SK-N-SH (cell line): ENCODE measurements at regions not wholly inside any gene's neighbourhood (a gene's known extent, or its start where the extent isn't known, plus 50 kb on each side); places are given as distances from the start of the nearest gene placed in this dataset.

Experiments
- CTCF ChIA-PET: fragments of 300-600, 350-600 bp; formaldehyde crosslinking; extraction: SDS; loops from one replicate; lab custom pipeline; 2021; lab: Yijun Ruan, JAX
- POLR2A ChIA-PET: fragments of 350-600 bp; sonication (Branson Sonifier 250); formaldehyde crosslinking; extraction: SDS; loops from one replicate; lab custom pipeline; 2020; ENCODE audit warnings: antibody characterized with exemption, inconsistent platforms; lab: Yijun Ruan, JAX
- DNase-seq: peaks from one replicate; pipeline ENCODE4 v3.0.0; 2012
- H2AFZ ChIP-seq: fragments of 200-600 bp; sonication (generic); 2 replicates; pipeline ENCODE4 v1.8.1; 2016; ENCODE audit warnings: antibody characterized with exemption, mild to moderate bottlenecking, low read depth
- H3F3A ChIP-seq: fragments of 200-600 bp; sonication (generic); replicated peaks from 2 replicates; pipeline ENCODE3; 2016; ENCODE audit warnings: antibody characterized with exemption, mild to moderate bottlenecking; ENCODE audit not compliant: insufficient read depth
- H3K27ac ChIP-seq, 2 experiments: fragments of 200-500 bp in 1 of 2; fragments of 200-600 bp in 1 of 2; sonication (Bioruptor generic) in 1 of 2; sonication (generic), shearing (Covaris generic) in 1 of 2; 2 replicates each; pipeline versions ENCODE4 v1.5.1 to v1.6.1; 2014 to 2016; ENCODE audit warnings: low read depth in 2 of 2, inconsistent platforms in 1 of 2, low read length in 1 of 2, mild to moderate bottlenecking in 1 of 2, mixed read lengths in 1 of 2
- H3K27me3 ChIP-seq: fragments of 200-600 bp; sonication (generic), shearing (Covaris generic); 2 replicates; pipeline ENCODE4 v1.6.1; 2016; ENCODE audit warnings: mixed run types; ENCODE audit not compliant: insufficient read depth
- H3K36me3 ChIP-seq, 2 experiments: fragments of 200-500 bp in 1 of 2; fragments of 200-600 bp in 1 of 2; sonication (Bioruptor generic) in 1 of 2; sonication (generic) in 1 of 2; replicated peaks in 1 of 2; 2 replicates each; pipeline versions ENCODE3 to v1.5.1; 2014 to 2016; ENCODE audit warnings: low read length in 1 of 2, mild to moderate bottlenecking in 1 of 2; ENCODE audit not compliant: insufficient read depth in 2 of 2, control insufficient read depth in 1 of 2
- H3K4me1 ChIP-seq, 2 experiments: fragments of 200-500 bp in 1 of 2; fragments of 200-600 bp in 1 of 2; sonication (Bioruptor generic) in 1 of 2; sonication (generic), shearing (Covaris generic) in 1 of 2; 2 replicates each; pipeline versions ENCODE4 v1.5.1 to v1.6.1; 2014 to 2016; ENCODE audit warnings: low read depth in 1 of 2, low read length in 1 of 2, mixed run types in 1 of 2; ENCODE audit not compliant: insufficient read depth in 2 of 2, control insufficient read depth in 1 of 2
- H3K4me2 ChIP-seq: fragments of 200-600 bp; sonication (generic), shearing (Covaris generic); 2 replicates; pipeline ENCODE4 v1.6.1; 2017; ENCODE audit warnings: mixed run types
- H3K4me3 ChIP-seq, 2 experiments: fragments of 200-500 bp in 1 of 2; fragments of 200-600 bp in 1 of 2; sonication (Bioruptor generic) in 1 of 2; sonication (generic), shearing (Covaris generic) in 1 of 2; 2 replicates each; pipeline versions ENCODE4 v1.5.1 to v1.8.1; 2014 to 2016; ENCODE audit warnings: low read depth in 2 of 2, inconsistent platforms in 1 of 2, low read length in 1 of 2, mild to moderate bottlenecking in 1 of 2, mixed read lengths in 1 of 2, moderate library complexity in 1 of 2
- H3K79me2 ChIP-seq: fragments of 200-600 bp; sonication (generic); 2 replicates; pipeline ENCODE4 v1.8.1; 2017; ENCODE audit warnings: mild to moderate bottlenecking; ENCODE audit not compliant: insufficient read depth
- H3K9ac ChIP-seq: fragments of 200-600 bp; sonication (generic); 2 replicates; pipeline ENCODE4 v1.6.1; 2017; ENCODE audit warnings: mixed run types
- H3K9me2 ChIP-seq: fragments of 200-600 bp; sonication (generic); 2 replicates; pipeline ENCODE4 v1.6.1; 2017; ENCODE audit warnings: mixed run types
- H3K9me3 ChIP-seq: fragments of 200-600 bp; sonication (generic); 2 replicates; pipeline ENCODE4 v1.6.1; 2017; ENCODE audit warnings: mixed run types, mild to moderate bottlenecking, moderate library complexity
- H4K20me1 ChIP-seq: fragments of 200-600 bp; sonication (generic); 2 replicates; pipeline ENCODE4 v1.6.1; 2017; ENCODE audit warnings: mild to moderate bottlenecking, mixed run types; ENCODE audit not compliant: insufficient read depth
- CHD2 ChIP-seq: fragments of 150-350 bp; IDR thresholded peaks from 2 replicates; pipeline ENCODE4 v1.6.1; 2018; ENCODE audit warnings: low read length; ENCODE audit not compliant: partially characterized antibody
- ELF1 ChIP-seq: IDR thresholded peaks from 2 replicates; pipeline ENCODE4 v1.4.0; 2012
- FOXJ3 ChIP-seq: sonication (generic); formaldehyde crosslinking; IDR thresholded peaks from 2 replicates; pipeline ENCODE4 v1.5.1; 2020; ENCODE audit warnings: mild to moderate bottlenecking, missing genetic modification reagents
- GABPA ChIP-seq: IDR thresholded peaks from 2 replicates; pipeline ENCODE4 v1.4.0; 2012; ENCODE audit warnings: low read depth, mild to moderate bottlenecking
- GATA2 ChIP-seq: sonication (generic); formaldehyde crosslinking; IDR thresholded peaks from 2 replicates; pipeline ENCODE4 v1.5.0; 2020; ENCODE audit warnings: mild to moderate bottlenecking, missing genetic modification reagents
- JUND ChIP-seq: IDR thresholded peaks from 2 replicates; pipeline ENCODE4 v1.4.0; 2012
- MXI1 ChIP-seq: IDR thresholded peaks from 2 replicates; pipeline ENCODE4 v1.6.1; 2012; ENCODE audit warnings: mild to moderate bottlenecking, low read depth, low read length, improper control_type of control experiment
- NRF1 ChIP-seq: IDR thresholded peaks from 2 replicates; pipeline ENCODE4 v1.6.1; 2012; ENCODE audit warnings: low read depth, mild to moderate bottlenecking, low read length
- POLR2AphosphoS5 ChIP-seq: IDR thresholded peaks from 2 replicates; pipeline ENCODE4 v1.6.1; 2012; ENCODE audit warnings: low read depth, low read length
- RAD21 ChIP-seq: IDR thresholded peaks from 2 replicates; pipeline ENCODE4 v1.6.1; 2012; ENCODE audit warnings: mild to moderate bottlenecking, low read length
- RFX5 ChIP-seq: IDR thresholded peaks from 2 replicates; pipeline ENCODE4 v1.6.1; 2012; ENCODE audit warnings: mild to moderate bottlenecking, improper control_type of control experiment, low read length
- SMC3 ChIP-seq: IDR thresholded peaks from 2 replicates; pipeline ENCODE4 v1.6.1; 2012; ENCODE audit warnings: low read depth, low read length, improper control_type of control experiment
- USF2 ChIP-seq: fragments of 150-350 bp; IDR thresholded peaks from 2 replicates; pipeline ENCODE4 v1.6.1; 2017; ENCODE audit warnings: antibody characterized with exemption, low read length, low read depth, borderline replicate concordance
- WGBS: methylation state at CpG from one replicate; pipeline ENCODE4 v1.1.6; 2017; ENCODE audit warnings: low lambda C conversion rate; 5-methylcytosine and 5-hydroxymethylcytosine counted together
- TF ChIP-seq, protein P1 (sequence below): fragments of 150-350 bp; IDR thresholded peaks from 2 replicates; pipeline ENCODE4 v1.6.1; 2016; ENCODE audit warnings: mild to moderate bottlenecking, low read depth, low read length
- TF ChIP-seq, protein P2 (sequence below): IDR thresholded peaks from 2 replicates; pipeline ENCODE4 v1.4.0; 2012; ENCODE audit warnings: low read depth
- TF ChIP-seq, protein P3 (sequence below): IDR thresholded peaks from 2 replicates; pipeline ENCODE4 v1.4.0; 2012; ENCODE audit warnings: low read depth, borderline replicate concordance

- Histone ChIP-seq H3K4me1 (no peaks in the 10 kb centered on the region), H3K27ac (no peak overlapping the region), H3K9me3 (no peaks in the 10 kb centered on the region), H3K9me2 (no peaks in the 10 kb centered on the region), H4K20me1 (no peaks in the 10 kb centered on the region), H2AFZ (no peak overlapping the region), H3K4me2 (no peak overlapping the region), H3K27me3 (no peaks in the 10 kb centered on the region), H3K36me3 (no peaks in the 10 kb centered on the region), H3K9ac (no peak overlapping the region), H3F3A (peaks cover 5% of the 10 kb centered on the region), H3K4me3 (no peak overlapping the region), H3K79me2 (no peaks in the 10 kb centered on the region)
- DNase-seq, result no peak
- 88% methylated on average over 2 of the region's 2 CpGs for WGBS
- ChIA-PET POLR2A (interaction anchor here (0.7 kb wide), 1 partner anchor 186 kb away, joined by 3 read pairs; no protein-coding TSS in a partner anchor), CTCF (no interaction called here)
- TF ChIP-seq SMC3 (no peak), FOXJ3 (CRISPR knock-in tag) (no peak), NRF1 (no peak), CHD2 (no peak), GABPA (no peak), MXI1 (no peak), RAD21 (no peak), RFX5 (no peak), ELF1 (no peak), JUND (no peak), GATA2 (no peak)
- TF ChIP-seq, protein P1, sequence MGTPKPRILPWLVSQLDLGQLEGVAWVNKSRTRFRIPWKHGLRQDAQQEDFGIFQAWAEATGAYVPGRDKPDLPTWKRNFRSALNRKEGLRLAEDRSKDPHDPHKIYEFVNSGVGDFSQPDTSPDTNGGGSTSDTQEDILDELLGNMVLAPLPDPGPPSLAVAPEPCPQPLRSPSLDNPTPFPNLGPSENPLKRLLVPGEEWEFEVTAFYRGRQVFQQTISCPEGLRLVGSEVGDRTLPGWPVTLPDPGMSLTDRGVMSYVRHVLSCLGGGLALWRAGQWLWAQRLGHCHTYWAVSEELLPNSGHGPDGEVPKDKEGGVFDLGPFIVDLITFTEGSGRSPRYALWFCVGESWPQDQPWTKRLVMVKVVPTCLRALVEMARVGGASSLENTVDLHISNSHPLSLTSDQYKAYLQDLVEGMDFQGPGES, result no peak
- TF ChIP-seq, protein P2, sequence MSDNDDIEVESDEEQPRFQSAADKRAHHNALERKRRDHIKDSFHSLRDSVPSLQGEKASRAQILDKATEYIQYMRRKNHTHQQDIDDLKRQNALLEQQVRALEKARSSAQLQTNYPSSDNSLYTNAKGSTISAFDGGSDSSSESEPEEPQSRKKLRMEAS, result no peak
- TF ChIP-seq, protein P3, sequence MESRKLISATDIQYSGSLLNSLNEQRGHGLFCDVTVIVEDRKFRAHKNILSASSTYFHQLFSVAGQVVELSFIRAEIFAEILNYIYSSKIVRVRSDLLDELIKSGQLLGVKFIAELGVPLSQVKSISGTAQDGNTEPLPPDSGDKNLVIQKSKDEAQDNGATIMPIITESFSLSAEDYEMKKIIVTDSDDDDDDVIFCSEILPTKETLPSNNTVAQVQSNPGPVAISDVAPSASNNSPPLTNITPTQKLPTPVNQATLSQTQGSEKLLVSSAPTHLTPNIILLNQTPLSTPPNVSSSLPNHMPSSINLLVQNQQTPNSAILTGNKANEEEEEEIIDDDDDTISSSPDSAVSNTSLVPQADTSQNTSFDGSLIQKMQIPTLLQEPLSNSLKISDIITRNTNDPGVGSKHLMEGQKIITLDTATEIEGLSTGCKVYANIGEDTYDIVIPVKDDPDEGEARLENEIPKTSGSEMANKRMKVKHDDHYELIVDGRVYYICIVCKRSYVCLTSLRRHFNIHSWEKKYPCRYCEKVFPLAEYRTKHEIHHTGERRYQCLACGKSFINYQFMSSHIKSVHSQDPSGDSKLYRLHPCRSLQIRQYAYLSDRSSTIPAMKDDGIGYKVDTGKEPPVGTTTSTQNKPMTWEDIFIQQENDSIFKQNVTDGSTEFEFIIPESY, result no peak
Measured at GRCh38 chr12:19802915-19803314, 363.6 kb downstream of the AEBP2 start.

GRCh38 chr12:19804737-19805136 lies 365.4 kb downstream of the AEBP2 start:
- Histone ChIP-seq H2AFZ (no peak overlapping the region), H4K20me1 (no peaks in the 10 kb centered on the region), H3K9me2 (no peaks in the 10 kb centered on the region), H3K4me2 (no peak overlapping the region), H3K27ac (no peak overlapping the region), H3K27me3 (no peaks in the 10 kb centered on the region), H3F3A (peaks cover 5% of the 10 kb centered on the region), H3K4me1 (no peaks in the 10 kb centered on the region), H3K36me3 (no peaks in the 10 kb centered on the region), H3K79me2 (no peaks in the 10 kb centered on the region), H3K9ac (no peak overlapping the region), H3K4me3 (no peak overlapping the region), H3K9me3 (no peaks in the 10 kb centered on the region)
- TF ChIP-seq CHD2 (no peak), GATA2 (no peak), POLR2AphosphoS5 (no peak), USF2 (no peak), JUND (no peak), RAD21 (no peak)
- TF ChIP-seq, protein P2, result no peak
- no peak for DNase-seq
- whole genome bisulfite sequencing, result 69% methylated on average over 1 of the region's 1 CpG
- ChIA-PET POLR2A (no interaction called here), CTCF (no interaction called here)
